ENCODE measurements at regions not wholly inside any gene's neighbourhood (a gene's known extent, or its start where the extent isn't known, plus 50 kb on each side); places are given as distances from the start of the nearest gene placed in this dataset.

DNA sequence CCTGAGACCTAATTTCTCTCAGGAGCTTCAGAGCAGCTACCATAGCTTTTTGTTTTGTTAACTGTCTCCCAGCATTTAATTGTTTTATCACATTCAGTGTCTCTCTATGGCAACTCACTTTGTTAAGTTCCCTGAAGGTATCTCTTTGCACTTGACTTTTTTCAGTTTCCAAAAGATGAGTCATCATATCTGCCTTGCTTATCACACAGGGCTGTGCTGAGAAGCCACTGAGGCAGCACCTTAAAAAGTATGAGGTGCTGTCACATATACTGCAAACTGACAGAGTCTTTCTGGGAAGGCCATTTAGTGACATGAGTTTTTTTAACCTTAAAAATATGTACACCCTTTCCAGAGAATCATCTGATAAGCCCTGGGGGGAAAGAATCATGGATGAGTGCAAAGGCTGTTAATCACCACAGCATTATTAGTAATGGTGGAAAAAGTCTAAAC is 56.8 kb downstream of the PPP1R3C start:
- POLR2A ChIA-PET = no interaction called here
- CTCF ChIA-PET = no interaction called here

GRCh38 chr10:91575044-91575610 is 57.7 kb downstream of the PPP1R3C start:
- CTCF ChIA-PET = interaction anchor here (0.6 kb wide), 1 partner anchor 1974 kb away, joined by 4 read pairs; no protein-coding TSS in a partner anchor
- POLR2A ChIA-PET = no interaction called here

DNA sequence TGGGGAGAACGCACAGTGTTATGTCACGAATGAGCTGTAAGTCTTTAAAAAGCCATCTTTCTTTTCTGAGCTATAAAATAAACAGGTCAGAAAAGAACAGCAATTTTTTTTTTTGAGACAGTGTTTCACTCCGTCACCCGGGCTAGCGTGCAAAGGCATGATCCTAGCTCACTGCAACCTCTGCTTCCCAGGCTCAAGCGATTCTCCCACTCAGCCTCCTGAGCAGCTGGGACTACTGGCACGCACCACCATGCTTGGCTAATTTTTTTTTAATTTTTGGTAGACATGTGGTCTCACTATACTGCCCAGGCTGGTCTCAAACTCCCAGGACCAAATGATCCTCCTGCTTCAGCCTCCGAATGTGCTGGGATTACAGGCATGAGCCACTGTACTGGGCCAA is 58.6 kb downstream of the PPP1R3C start:
- ChIA-PET CTCF (no interaction called here), POLR2A (no interaction called here)

- POLR2A ChIA-PET = interaction anchor here (0.6 kb wide), 1 partner anchor 11 kb away, joined by 3 read pairs; no protein-coding TSS in a partner anchor
These were observed 59.6 kb downstream of the PPP1R3C start for GRCh38 chr10:91573320-91573719.

GRCh38 chr10:91571671-91572070 is 61.2 kb downstream of the PPP1R3C start:
- CTCF ChIA-PET = interaction anchor here (1.6 kb wide), 1 partner anchor 273 kb away, joined by 4 read pairs; no protein-coding TSS in a partner anchor

More at GRCh38 chr10:91573320-91573719, 59.6 kb downstream of the PPP1R3C start:
- CTCF ChIA-PET = interaction anchor here (1.6 kb wide), 1 partner anchor 275 kb away, joined by 4 read pairs; no protein-coding TSS in a partner anchor

DNA sequence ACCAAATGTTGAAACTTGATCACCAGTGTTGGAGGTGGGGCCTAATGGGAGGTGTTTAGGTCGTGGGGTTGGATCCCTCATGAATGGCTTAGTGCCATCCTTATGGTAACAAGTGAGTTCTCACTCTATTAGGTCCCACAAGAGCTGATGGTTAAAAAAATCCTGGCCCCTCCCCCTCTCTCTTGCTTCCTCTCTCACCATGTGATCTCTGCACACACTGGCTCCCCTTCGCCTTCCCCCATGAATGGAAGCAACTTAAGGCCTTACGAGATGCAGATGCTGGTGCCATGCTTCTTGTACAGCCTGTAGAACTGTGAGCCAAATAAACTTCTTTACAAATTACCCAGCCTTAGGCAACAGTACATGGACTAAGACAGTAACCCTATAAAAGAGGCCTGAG is 62.7 kb downstream of the PPP1R3C start:
- POLR2A ChIA-PET = no interaction called here
- CTCF ChIA-PET = no interaction called here

More at GRCh38 chr10:91571671-91572070, 61.2 kb downstream of the PPP1R3C start:
- POLR2A ChIA-PET = no interaction called here

GRCh38 chr10:91569522-91569921 is 63.3 kb downstream of the PPP1R3C start:
- CTCF ChIA-PET = no interaction called here
- POLR2A ChIA-PET = interaction anchor here (0.7 kb wide), 1 partner anchor 11 kb away, joined by 4 read pairs; no protein-coding TSS in a partner anchor

DNA sequence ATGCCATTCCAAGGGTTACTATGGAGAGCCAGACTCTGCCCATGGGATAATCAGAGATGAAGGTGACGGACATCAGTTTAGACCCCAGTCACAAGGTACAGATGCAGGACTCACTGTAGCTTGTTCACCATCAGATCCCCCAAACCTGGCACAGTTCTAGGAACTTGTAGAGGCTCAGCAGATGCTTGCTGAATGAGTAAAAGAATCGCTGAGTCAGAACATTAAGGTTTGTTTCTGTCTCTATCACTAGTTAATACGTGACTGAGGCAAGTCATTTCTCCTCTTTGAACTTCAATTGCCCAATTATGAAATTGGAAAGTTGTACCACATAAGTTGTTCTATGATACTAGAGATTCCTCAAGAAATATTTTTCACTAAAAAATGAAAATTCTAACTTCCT is 65.1 kb downstream of the PPP1R3C start:
- CTCF ChIA-PET = no interaction called here
- POLR2A ChIA-PET = no interaction called here

DNA sequence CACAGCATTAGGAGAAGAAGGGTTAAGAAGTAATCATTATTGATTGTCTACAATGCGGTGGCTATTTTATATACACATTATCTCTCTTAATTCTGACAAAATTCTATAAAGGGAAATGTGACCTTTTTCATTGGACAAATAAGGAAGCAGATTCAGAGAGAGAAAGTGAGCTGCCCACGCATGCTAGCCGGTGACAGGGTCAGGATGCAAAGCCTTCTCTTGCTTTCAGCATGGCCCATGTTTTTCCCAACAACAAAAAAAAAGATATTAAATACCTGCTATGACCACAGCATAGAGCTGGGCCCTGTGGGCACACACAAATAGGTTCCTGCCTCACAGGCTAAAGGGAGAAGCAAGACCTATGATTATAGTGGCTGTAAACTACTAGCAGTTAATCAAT is 66.8 kb downstream of the PPP1R3C start:
- CTCF ChIA-PET = interaction anchor here (1.8 kb wide), 1 partner anchor 14 kb away, joined by 5 read pairs; no protein-coding TSS in a partner anchor

DNA sequence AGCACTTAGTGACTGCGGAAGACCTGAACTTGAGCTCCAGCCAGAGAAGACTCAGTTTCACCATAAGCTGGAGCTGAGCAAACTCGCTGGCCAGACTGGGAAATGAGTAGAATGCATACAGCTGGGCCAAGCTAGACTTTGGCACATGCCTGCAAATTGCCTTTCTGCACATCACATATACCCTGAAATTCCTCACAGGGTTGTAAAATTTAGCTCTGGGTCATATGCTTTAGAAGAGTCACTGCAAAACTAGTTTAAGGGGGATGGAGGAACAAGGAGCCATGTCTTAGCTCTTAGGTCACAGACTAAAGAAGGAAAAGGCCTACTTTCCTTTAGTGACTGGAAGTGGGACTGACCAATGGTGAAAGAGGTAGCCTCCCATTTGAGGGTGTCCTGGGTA is 67.6 kb downstream of the PPP1R3C start:
- ChIA-PET CTCF (interaction anchor here (1.8 kb wide), 1 partner anchor 13 kb away, joined by 5 read pairs; no protein-coding TSS in a partner anchor), POLR2A (no interaction called here)

More for the DNA sequence above, 66.8 kb downstream of the PPP1R3C start:
- POLR2A ChIA-PET = no interaction called here

GRCh38 chr10:91564508-91564907 is 68.4 kb downstream of the PPP1R3C start:
- POLR2A ChIA-PET = no interaction called here
- CTCF ChIA-PET = no interaction called here
